Brain microvascular endothelial cell (primary cell): ENCODE measurements at regions not wholly inside any gene's neighbourhood (a gene's known extent, or its start where the extent isn't known, plus 50 kb on each side); places are given as distances from the start of the nearest gene placed in this dataset.

Experiments used
- DNase-seq: peaks from one replicate; pipeline ENCODE4 v3.0.0-alpha.2; 2020
- H3K27ac ChIP-seq: fragments of 250-450 bp; sonication (Bioruptor Pico); 2 replicates; pipeline ENCODE4 v1.5.1; 2020; ENCODE audit warnings: mild to moderate bottlenecking, moderate library complexity
- H3K27me3 ChIP-seq: fragments of 250-450 bp; sonication (Bioruptor Pico); replicated peaks from 2 replicates; pipeline ENCODE4 v1.5.1; 2020; ENCODE audit warnings: mild to moderate bottlenecking
- H3K36me3 ChIP-seq: fragments of 250-450 bp; sonication (Bioruptor Pico); replicated peaks from 2 replicates; pipeline ENCODE4 v1.5.1; 2020; ENCODE audit warnings: mild to moderate bottlenecking
- H3K4me3 ChIP-seq: 2 replicates; pipeline ENCODE4 v1.5.1; 2011; ENCODE audit warnings: low read depth, mild to moderate bottlenecking, control low read depth, low read length, moderate library complexity
- CTCF ChIP-seq: IDR thresholded peaks from 2 replicates; pipeline ENCODE4 v1.5.1; 2011; ENCODE audit warnings: low read depth, mild to moderate bottlenecking, moderate library complexity, low read length, control low read depth, inconsistent platforms; ENCODE audit errors: missing control alignments
- in situ Hi-C: cut with HindIII; loops from 2 replicates; pipeline ENCODE4 v1.10.0; 2017; ENCODE audit warnings: low sequenced_read_pairs, low pct_ligation_motif_present

GRCh38 chr3:137296116-137296515 lies 338.3 kb downstream of the IL20RB start:
- Histone ChIP-seq H3K4me3 (no peak overlapping the region), H3K27me3 (no peaks in the 10 kb centered on the region), H3K36me3 (no peaks in the 10 kb centered on the region), H3K27ac (no peak overlapping the region)
- TF ChIP-seq CTCF: no peak
- in situ Hi-C loops: no loop called here
- no peak for DNase-seq

- DNase-seq: no peak
- no peaks in the 10 kb centered on the region for H3K36me3 ChIP-seq
- H3K27ac ChIP-seq: no peak overlapping the region
- in situ Hi-C loops: no loop called here
- no peak for TF ChIP-seq CTCF
- no peak overlapping the region for H3K4me3 ChIP-seq
- no peaks in the 10 kb centered on the region for H3K27me3 ChIP-seq
These were observed 340.0 kb downstream of the IL20RB start for GRCh38 chr3:137297770-137298169.

GRCh38 chr3:137300703-137301102 lies 342.9 kb downstream of the IL20RB start:
- Histone ChIP-seq H3K27ac (no peak overlapping the region), H3K27me3 (no peaks in the 10 kb centered on the region), H3K36me3 (no peaks in the 10 kb centered on the region), H3K4me3 (no peak overlapping the region)
- TF ChIP-seq CTCF: no peak
- DNase-seq: no peak
- in situ Hi-C loops: no loop called here

GRCh38 chr3:137304313-137305056 lies 346.7 kb downstream of the IL20RB start:
- no peaks in the 10 kb centered on the region for H3K27me3 ChIP-seq
- no peaks in the 10 kb centered on the region for H3K36me3 ChIP-seq
- no peak for TF ChIP-seq CTCF
- H3K4me3 ChIP-seq: no peak overlapping the region
- in situ Hi-C loops: no loop called here
- no peak for DNase-seq
- no peak overlapping the region for H3K27ac ChIP-seq

GRCh38 chr3:137324114-137324513 lies 366.3 kb downstream of the IL20RB start:
- Histone ChIP-seq H3K4me3 (no peak overlapping the region), H3K27ac (no peak overlapping the region), H3K36me3 (no peaks in the 10 kb centered on the region), H3K27me3 (no peaks in the 10 kb centered on the region)
- in situ Hi-C loops: no loop called here
- DNase-seq: no peak
- TF ChIP-seq CTCF: no peak

- no peak overlapping the region for H3K27ac ChIP-seq
- no peak overlapping the region for H3K4me3 ChIP-seq
- in situ Hi-C loops: no loop called here
- no peaks in the 10 kb centered on the region for H3K27me3 ChIP-seq
- H3K36me3 ChIP-seq: no peaks in the 10 kb centered on the region
- no peak for TF ChIP-seq CTCF
- no peak for DNase-seq
These were observed 367.4 kb downstream of the IL20RB start for GRCh38 chr3:137325170-137325569.
